NCI-H524 treated with DMSO at 0.1 percent for 48 hours (cell line): ENCODE measurements at regions not wholly inside any gene's neighbourhood (a gene's known extent, or its start where the extent isn't known, plus 50 kb on each side); places are given as distances from the start of the nearest gene placed in this dataset.
"Not testable (repeated sequence)": the region's sequence is repeated elsewhere in the genome, so short reads cannot be mapped to it uniquely, and the experiment has no call there.

Experiments
- DNase-seq: peaks from one replicate; lab custom pipeline; 2025; lab: John Stamatoyannopoulos, UW

- DNase-seq, result no peak
Observed at GRCh38 chr18:28514699-28515098, 337.8 kb upstream of the CDH2 start.

- DNase-seq, result no peak
Observed at GRCh38 chr18:28512357-28512756, 335.4 kb upstream of the CDH2 start.

GRCh38 chr18:28511413-28511821 is 334.5 kb upstream of the CDH2 start:
- no peak for DNase-seq

- DNase-seq, result no peak
Observed at GRCh38 chr18:28510210-28510609, 333.3 kb upstream of the CDH2 start.

GRCh38 chr18:28504066-28504465 is 327.1 kb upstream of the CDH2 start:
- no peak for DNase-seq

- no peak for DNase-seq
Observed at GRCh38 chr18:28494151-28494550, 317.2 kb upstream of the CDH2 start.

GRCh38 chr18:28485918-28486317 is 309.0 kb upstream of the CDH2 start:
- DNase-seq, result no peak

GRCh38 chr18:28485210-28485801 is 308.4 kb upstream of the CDH2 start:
- DNase-seq, result no peak

GRCh38 chr18:28478531-28478930 is 301.6 kb upstream of the CDH2 start:
- DNase-seq, result no peak

- DNase-seq, result no peak
Observed at GRCh38 chr18:28476302-28476701, 299.4 kb upstream of the CDH2 start.

GRCh38 chr18:28469946-28470345 is 293.0 kb upstream of the CDH2 start:
- no peak for DNase-seq

GRCh38 chr18:28468901-28469300 is 292.0 kb upstream of the CDH2 start:
- DNase-seq, result no peak

- DNase-seq, result no peak
Observed at GRCh38 chr18:28466204-28466603, 289.3 kb upstream of the CDH2 start.

GRCh38 chr18:28459587-28459986 is 282.7 kb upstream of the CDH2 start:
- no peak for DNase-seq

GRCh38 chr18:28458751-28459150 is 281.8 kb upstream of the CDH2 start:
- no peak for DNase-seq

- DNase-seq, result no peak
Observed at GRCh38 chr18:28457784-28458183, 280.9 kb upstream of the CDH2 start.

GRCh38 chr18:28455971-28456370 is 279.0 kb upstream of the CDH2 start:
- DNase-seq, result no peak

GRCh38 chr18:28439870-28440269 is 262.9 kb upstream of the CDH2 start:
- DNase-seq, result no peak

GRCh38 chr18:28438381-28438780 is 261.5 kb upstream of the CDH2 start:
- DNase-seq, result no peak

- no peak for DNase-seq
Observed at GRCh38 chr18:28432339-28432738, 255.4 kb upstream of the CDH2 start.

- no peak for DNase-seq
Observed at GRCh38 chr18:28425886-28426285, 249.0 kb upstream of the CDH2 start.

GRCh38 chr18:28422577-28422976 is 245.6 kb upstream of the CDH2 start:
- DNase-seq, result no peak

- not testable (repeated sequence) for DNase-seq
Observed at GRCh38 chr18:28421950-28422349, 245.0 kb upstream of the CDH2 start.

GRCh38 chr18:28412521-28412920 is 235.6 kb upstream of the CDH2 start:
- no peak for DNase-seq

GRCh38 chr18:28411806-28412205 is 234.9 kb upstream of the CDH2 start:
- DNase-seq, result no peak
